Keratinocyte (primary cell): ENCODE measurements at regions not wholly inside any gene's neighbourhood (a gene's known extent, or its start where the extent isn't known, plus 50 kb on each side); places are given as distances from the start of the nearest gene placed in this dataset.
A peak's percentile ranks its signal among the peaks of the same experiment; 100 is the strongest.

ENCODE experiments used
- DNase-seq: peaks from one replicate; pipeline ENCODE4 v3.0.0-alpha.2; 2011; ENCODE audit warnings: low read depth, missing footprints, low spot score
- FAIRE-seq: peaks from 2 replicates; lab custom pipeline; 2011; peaks lifted over from hg19 to GRCh38; lab: Jason Lieb, UNC
- H2AFZ ChIP-seq: 2 replicates; pipeline ENCODE4 v1.6.0; 2012; ENCODE audit warnings: low read length, control low read depth, inconsistent platforms; ENCODE audit not compliant: control insufficient read depth
- H3K27ac ChIP-seq: 2 replicates; pipeline ENCODE4 v1.5.1; 2011; ENCODE audit warnings: low read length; ENCODE audit not compliant: control insufficient read depth, insufficient read depth
- H3K27me3 ChIP-seq: 3 replicates; pipeline ENCODE4 v1.6.0; 2011; ENCODE audit warnings: low read length; ENCODE audit not compliant: control insufficient read depth, insufficient read depth; ENCODE audit errors: extremely low read depth
- H3K36me3 ChIP-seq, 2 experiments: 2 replicates in 1 of 2; 3 replicates in 1 of 2; pipeline ENCODE4 v1.5.1; 2011; ENCODE audit warnings: low read length in 2 of 2, mild to moderate bottlenecking in 1 of 2; ENCODE audit not compliant: control insufficient read depth in 2 of 2, insufficient read depth in 2 of 2; ENCODE audit errors: extremely low read depth in 1 of 2
- H3K4me1 ChIP-seq: 3 replicates; pipeline ENCODE4 v1.5.1; 2011; ENCODE audit warnings: low read length; ENCODE audit not compliant: control insufficient read depth, insufficient read depth; ENCODE audit errors: extremely low read depth
- H3K4me2 ChIP-seq: 3 replicates; pipeline ENCODE4 v1.6.0; 2011; ENCODE audit warnings: low read depth, low read length; ENCODE audit not compliant: control insufficient read depth, insufficient read depth; ENCODE audit errors: extremely low read depth
- H3K4me3 ChIP-seq, 3 experiments: fragments of 200-600 bp in 1 of 3; sonication (generic) in 1 of 3; 2 replicates in 2 of 3; 3 replicates in 1 of 3; pipeline ENCODE4 v1.5.1; 2011 to 2016; ENCODE audit warnings: low read length in 3 of 3, mild to moderate bottlenecking in 3 of 3, control low read depth in 2 of 3, inconsistent platforms in 1 of 3, low read depth in 1 of 3, mixed read lengths in 1 of 3, mixed run types in 1 of 3, moderate library complexity in 1 of 3; ENCODE audit not compliant: control insufficient read depth in 2 of 3, insufficient read depth in 2 of 3; ENCODE audit errors: extremely low read depth in 1 of 3
- H3K79me2 ChIP-seq: 2 replicates; pipeline ENCODE4 v1.6.0; 2012; ENCODE audit warnings: low read length; ENCODE audit not compliant: control insufficient read depth, insufficient read depth
- H3K9ac ChIP-seq: 3 replicates; pipeline ENCODE4 v1.6.0; 2011; ENCODE audit warnings: low read length; ENCODE audit not compliant: control insufficient read depth, insufficient read depth; ENCODE audit errors: extremely low read depth
- H3K9me1 ChIP-seq: 3 replicates; pipeline ENCODE4 v1.6.0; 2011; ENCODE audit warnings: low read length; ENCODE audit not compliant: control insufficient read depth, insufficient read depth; ENCODE audit errors: extremely low read depth
- H3K9me3 ChIP-seq: 2 replicates; pipeline ENCODE4 v1.5.1; 2012; ENCODE audit warnings: low read depth, low read length; ENCODE audit not compliant: control insufficient read depth
- H4K20me1 ChIP-seq: 3 replicates; pipeline ENCODE4 v1.6.0; 2011; ENCODE audit warnings: low read length; ENCODE audit not compliant: control insufficient read depth, insufficient read depth; ENCODE audit errors: extremely low read depth
- CTCF ChIP-seq, 3 experiments: IDR thresholded peaks in 1 of 3; conservative IDR thresholded peaks in 1 of 3; optimal IDR thresholded peaks in 1 of 3; 2 replicates in 2 of 3; 3 replicates in 1 of 3; pipeline versions ENCODE3 to v1.5.1; 2011; ENCODE audit warnings: low read length in 3 of 3, mild to moderate bottlenecking in 3 of 3, moderate library complexity in 2 of 3, control low read depth in 1 of 3, inconsistent platforms in 1 of 3; ENCODE audit not compliant: insufficient read depth in 2 of 3; ENCODE audit errors: extremely low read depth in 1 of 3
- EZH2 ChIP-seq: IDR thresholded peaks from one replicate; pipeline ENCODE4 v1.6.1; 2012; ENCODE audit warnings: inconsistent platforms, mild to moderate bottlenecking, low read length, moderate library complexity
- dilution Hi-C: fragments of 300-500 bp; cut with MboI; formaldehyde crosslinking; loops from one replicate; pipeline ENCODE4 v1.7.0; 2020; ENCODE audit warnings: low sequenced_read_pairs; ENCODE audit not compliant: extremely low pct_ligation_motif_present

GRCh38 chr6:137311940-137312339, 92.8 kb upstream of the IFNGR1 start:
- dilution Hi-C loops = no loop called here
- Histone ChIP-seq H3K9me3 (no peaks in the 10 kb centered on the region), H4K20me1 (no peaks in the 10 kb centered on the region), H3K4me3 (no peak overlapping the region), H3K9me1 (no peaks in the 10 kb centered on the region), H3K27ac (no peak overlapping the region), H3K79me2 (no peaks in the 10 kb centered on the region), H2AFZ (no peak overlapping the region), H3K27me3 (no peaks in the 10 kb centered on the region), H3K9ac (no peak overlapping the region), H3K36me3 (no peaks in the 10 kb centered on the region), H3K4me2 (no peak overlapping the region), H3K4me1 (peaks cover 11% of the 10 kb centered on the region)
- no peak for TF ChIP-seq EZH2
- no peak for TF ChIP-seq CTCF (optimal IDR thresholded peaks at IDR 0.05 in 1 of 3, IDR thresholded peaks at IDR 0.05 in 1 of 3, conservative IDR thresholded peaks at IDR 0.05 in 1 of 3; ENCODE audit: extremely low read depth in 1 of 3, insufficient read depth in 2 of 3, low read length in 3 of 3)
- FAIRE-seq (no peak), DNase-seq (no peak)

GRCh38 chr6:137309078-137309762, 90.0 kb upstream of the IFNGR1 start:
- Histone ChIP-seq H3K4me2 (peak overlapping the region; percentile 44), H2AFZ (peak overlapping the region; percentile 78), H3K79me2 (no peaks in the 10 kb centered on the region), H3K27ac (no peak overlapping the region), H3K36me3 (no peaks in the 10 kb centered on the region), H3K9me3 (no peaks in the 10 kb centered on the region), H3K9ac (no peak overlapping the region), H3K4me1 (peaks cover 11% of the 10 kb centered on the region), H3K9me1 (no peaks in the 10 kb centered on the region), H4K20me1 (no peaks in the 10 kb centered on the region), H3K4me3 (no peak overlapping the region), H3K27me3 (no peaks in the 10 kb centered on the region)
- peak; percentile 32 for DNase-seq
- TF ChIP-seq CTCF (optimal IDR thresholded peaks at IDR 0.05 in 1 of 3, IDR thresholded peaks at IDR 0.05 in 1 of 3, conservative IDR thresholded peaks at IDR 0.05 in 1 of 3; ENCODE audit: extremely low read depth in 1 of 3, insufficient read depth in 2 of 3, low read length in 3 of 3) (no peak), EZH2 (no peak)
- FAIRE-seq = peak; percentile 98
- dilution Hi-C loops = no loop called here
